ENCODE measurements at regions not wholly inside any gene's neighbourhood (a gene's known extent, or its start where the extent isn't known, plus 50 kb on each side); places are given as distances from the start of the nearest gene placed in this dataset.

DNA sequence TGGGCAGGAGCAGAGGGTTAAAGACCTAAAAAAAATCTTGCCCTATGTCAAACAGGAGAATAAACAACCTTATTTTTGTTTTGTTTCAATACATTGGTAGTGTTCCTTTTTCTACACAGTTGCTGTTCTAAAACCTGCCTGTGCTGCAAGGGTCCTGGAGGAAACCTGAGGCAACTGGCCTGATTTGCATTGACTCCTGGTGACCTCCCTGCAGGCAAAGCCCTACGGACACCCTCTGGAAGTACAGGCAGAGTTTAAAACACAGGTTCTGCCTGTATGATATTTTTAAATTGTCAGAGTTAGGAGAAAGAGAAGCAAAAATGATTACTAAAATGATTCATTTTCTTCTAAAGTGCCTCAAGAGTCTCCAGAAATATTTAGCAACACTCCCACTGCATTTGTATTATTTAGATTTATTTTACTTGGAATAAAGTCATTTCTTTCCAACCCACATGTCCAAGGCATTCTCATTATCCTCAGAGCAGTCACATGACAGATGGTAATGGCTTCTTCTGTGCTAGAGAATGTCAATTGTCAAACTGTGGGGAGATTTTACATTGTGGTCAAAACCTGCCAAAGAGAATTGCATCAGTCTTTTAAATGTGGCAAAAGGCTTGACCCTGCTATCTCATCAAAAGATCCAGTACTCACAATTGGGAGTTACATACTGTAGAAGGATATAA lies 559.6 kb downstream of the CETN3 start:
- ChIA-PET CTCF (ENCODE audit: partially characterized antibody) (no interaction called here), POLR2A (ENCODE audit: partially characterized antibody) (no interaction called here)
- Histone ChIP-seq H4K91ac (replicated peaks; ENCODE audit: insufficient read length, low read length) (no peak overlapping the region), H3K23ac (ENCODE audit: insufficient read length) (no peak overlapping the region), H3K9ac (replicated peaks in 1 of 4; ENCODE audit: extremely low read depth in 1 of 4, low read depth in 3 of 4, low read length in 3 of 4) (no peak overlapping the region), H3K4me1 (replicated peaks in 1 of 4; ENCODE audit: control insufficient read depth in 3 of 4, insufficient read depth in 4 of 4, low read length in 3 of 4) (peaks cover 0 to 7% (median 3%) of the 10 kb centered on the region in 4 experiments; a peak in 4 of 7 replicates), H2BK12ac (ENCODE audit: low read depth, low read length) (0 out of 2 replicates have a peak overlapping the region, but pooled peaks have one; percentile 30), H2AK5ac (ENCODE audit: low read depth, low read length) (no peak overlapping the region), H3K4me3 (ENCODE audit: extremely low read depth in 1 of 4, insufficient read depth in 2 of 4, low read depth in 3 of 4, low read length in 4 of 4) (no peak overlapping the region), H3K56ac (replicated peaks; ENCODE audit: insufficient read length, low read depth, low read length) (no peak overlapping the region), H3K79me2 (ENCODE audit: control insufficient read depth in 1 of 2, insufficient read depth in 2 of 2, low read length in 2 of 2) (no peaks in the 10 kb centered on the region), H3K27me3 (replicated peaks in 1 of 4; ENCODE audit: control insufficient read depth in 3 of 4, extremely low read depth in 1 of 4, insufficient read depth in 3 of 4, low read length in 3 of 4) (no peaks in the 10 kb centered on the region), H2BK15ac (ENCODE audit: low read length) (no peak overlapping the region), H3K14ac (ENCODE audit: insufficient read length) (no peak overlapping the region), H2BK20ac (ENCODE audit: low read length) (no peak overlapping the region), H3K4me2 (ENCODE audit: insufficient read depth in 1 of 2, low read depth in 2 of 2, low read length in 2 of 2) (no peak overlapping the region), H2AFZ (ENCODE audit: low read length) (peak overlapping the region; percentile 64), H3K18ac (ENCODE audit: extremely low read depth, low read length) (no peak overlapping the region), H2BK5ac (ENCODE audit: low read depth, low read length) (no peak overlapping the region), H2BK120ac (replicated peaks; ENCODE audit: low read depth, low read length) (no peak overlapping the region), H3K9me3 (ENCODE audit: insufficient read depth in 2 of 2, low read depth in 1 of 2, low read length in 1 of 2) (no peaks in the 10 kb centered on the region), H4K5ac (ENCODE audit: insufficient read length, low read depth, low read length) (no peak overlapping the region), H4K20me1 (replicated peaks in 1 of 2; ENCODE audit: control insufficient read depth in 1 of 2, insufficient read depth in 2 of 2, low read length in 2 of 2) (no peaks in the 10 kb centered on the region), H3K27ac (ENCODE audit: low read depth, low read length) (no peak overlapping the region), H3K23me2 (ENCODE audit: low read depth, low read length) (no peaks in the 10 kb centered on the region; the same call in 1 of the 2 replicates), H3K79me1 (ENCODE audit: low read depth, low read length) (no peaks in the 10 kb centered on the region), H4K8ac (ENCODE audit: extremely low read depth, insufficient read depth, low read length) (no peak overlapping the region), H3K4ac (replicated peaks; ENCODE audit: insufficient read length, low read depth, low read length) (no peak overlapping the region), H3K36me3 (ENCODE audit: control insufficient read depth in 2 of 4, insufficient read depth in 4 of 4, low read length in 3 of 4) (no peaks in the 10 kb centered on the region)
- WGBS, 2 experiments (ENCODE audit: extremely low coverage in 1 of 2, insufficient coverage in 1 of 2, insufficient read length in 1 of 2, insufficient replicate concordance in 2 of 2, low coverage in 1 of 2, low lambda C conversion rate in 2 of 2, missing lambda C conversion rate in 1 of 2) = 75% methylated on average over 1 of the region's 1 CpG; no CpG with 5 or more reads in 1 of the 2 experiments
- FAIRE-seq = no peak
- DNase-seq (ENCODE audit: low read depth in 1 of 2, low spot score in 2 of 2) = no peak
- TF ChIP-seq USF2 (IDR thresholded peaks at IDR 0.05; ENCODE audit: low read length) (0 out of 2 replicates have a peak, but pooled peaks have one; percentile 7), EZH2 (IDR thresholded peaks at IDR 0.05; ENCODE audit: low read depth, low read length, severe bottlenecking) (no peak)
